22Rv1 (cell line): ENCODE measurements at regions not wholly inside any gene's neighbourhood (a gene's known extent, or its start where the extent isn't known, plus 50 kb on each side); places are given as distances from the start of the nearest gene placed in this dataset.

Source experiments
- H3K27ac ChIP-seq: fragments of 450-650 bp; 2 replicates; pipeline ENCODE4 v1.5.1; 2017
- CTCF ChIP-seq: fragments of 450-650 bp; IDR thresholded peaks from 2 replicates; pipeline ENCODE4 v1.5.1; 2017; ENCODE audit warnings: mild to moderate bottlenecking
- ZFX ChIP-seq: fragments of 450-650 bp; IDR thresholded peaks from 2 replicates; pipeline ENCODE4 v1.6.1; 2017; ENCODE audit warnings: antibody characterized with exemption, borderline replicate concordance

- peak overlapping the region; percentile 47 for H3K27ac ChIP-seq
- TF ChIP-seq CTCF (no peak), ZFX (no peak)
Measured at GRCh38 chr12:30874455-30875321, 51.9 kb upstream of the TSPAN11 start.

- H3K27ac ChIP-seq = no peak overlapping the region
- TF ChIP-seq CTCF = no peak
- TF ChIP-seq ZFX = no peak
Measured at GRCh38 chr12:30870491-30871265, 55.9 kb upstream of the TSPAN11 start.

- H3K27ac ChIP-seq = no peak overlapping the region
- TF ChIP-seq ZFX (no peak), CTCF (no peak)
Measured at GRCh38 chr12:30867415-30867814, 59.1 kb upstream of the TSPAN11 start.

GRCh38 chr12:30866256-30866655, 60.3 kb upstream of the TSPAN11 start:
- H3K27ac ChIP-seq = no peak overlapping the region
- TF ChIP-seq CTCF = no peak
- no peak for TF ChIP-seq ZFX

GRCh38 chr12:30863839-30864238, 62.7 kb upstream of the TSPAN11 start:
- TF ChIP-seq CTCF = no peak
- TF ChIP-seq ZFX = no peak

GRCh38 chr12:30862486-30862885, 64.1 kb upstream of the TSPAN11 start:
- H3K27ac ChIP-seq = no peak overlapping the region
- TF ChIP-seq CTCF = no peak

More at GRCh38 chr12:30863839-30864238, 62.7 kb upstream of the TSPAN11 start:
- no peak overlapping the region for H3K27ac ChIP-seq

- no peak overlapping the region for H3K27ac ChIP-seq
- TF ChIP-seq CTCF (no peak), ZFX (no peak)
Measured at GRCh38 chr12:30859226-30859625, 67.3 kb upstream of the TSPAN11 start.
